ENCODE measurements at regions not wholly inside any gene's neighbourhood (a gene's known extent, or its start where the extent isn't known, plus 50 kb on each side); places are given as distances from the start of the nearest gene placed in this dataset.

DNA sequence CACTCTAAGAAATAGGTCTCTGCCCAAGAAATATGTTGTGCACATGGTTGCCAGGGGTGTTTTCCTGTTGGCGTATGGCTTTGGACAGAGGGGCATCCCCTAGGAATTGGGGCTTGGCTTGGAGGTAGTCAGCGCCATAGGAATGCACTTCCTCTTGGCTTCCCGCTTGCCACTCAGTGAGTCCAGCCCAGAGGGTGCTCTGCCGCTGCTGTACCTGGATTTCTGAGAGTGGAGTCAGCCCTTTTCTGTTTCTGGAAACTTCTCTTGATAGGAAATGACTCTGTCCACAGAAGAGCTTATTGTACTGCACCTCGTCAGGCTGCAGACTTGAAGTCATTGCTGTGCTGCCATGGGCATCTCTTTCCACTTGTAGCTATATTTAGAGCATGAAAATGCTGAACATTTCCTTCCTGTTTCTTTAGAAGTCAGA, 116.7 kb upstream of the MGAT5 start:
- no peak for TF ChIP-seq SMC3 (conservative IDR thresholded peaks at IDR 0.05; ENCODE audit: poor library complexity)
- TF ChIP-seq, protein P1, sequence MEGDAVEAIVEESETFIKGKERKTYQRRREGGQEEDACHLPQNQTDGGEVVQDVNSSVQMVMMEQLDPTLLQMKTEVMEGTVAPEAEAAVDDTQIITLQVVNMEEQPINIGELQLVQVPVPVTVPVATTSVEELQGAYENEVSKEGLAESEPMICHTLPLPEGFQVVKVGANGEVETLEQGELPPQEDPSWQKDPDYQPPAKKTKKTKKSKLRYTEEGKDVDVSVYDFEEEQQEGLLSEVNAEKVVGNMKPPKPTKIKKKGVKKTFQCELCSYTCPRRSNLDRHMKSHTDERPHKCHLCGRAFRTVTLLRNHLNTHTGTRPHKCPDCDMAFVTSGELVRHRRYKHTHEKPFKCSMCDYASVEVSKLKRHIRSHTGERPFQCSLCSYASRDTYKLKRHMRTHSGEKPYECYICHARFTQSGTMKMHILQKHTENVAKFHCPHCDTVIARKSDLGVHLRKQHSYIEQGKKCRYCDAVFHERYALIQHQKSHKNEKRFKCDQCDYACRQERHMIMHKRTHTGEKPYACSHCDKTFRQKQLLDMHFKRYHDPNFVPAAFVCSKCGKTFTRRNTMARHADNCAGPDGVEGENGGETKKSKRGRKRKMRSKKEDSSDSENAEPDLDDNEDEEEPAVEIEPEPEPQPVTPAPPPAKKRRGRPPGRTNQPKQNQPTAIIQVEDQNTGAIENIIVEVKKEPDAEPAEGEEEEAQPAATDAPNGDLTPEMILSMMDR (IDR thresholded peaks at IDR 0.05; ENCODE audit: poor library complexity, severe bottlenecking) = no peak
- TF ChIP-seq, protein P2, sequence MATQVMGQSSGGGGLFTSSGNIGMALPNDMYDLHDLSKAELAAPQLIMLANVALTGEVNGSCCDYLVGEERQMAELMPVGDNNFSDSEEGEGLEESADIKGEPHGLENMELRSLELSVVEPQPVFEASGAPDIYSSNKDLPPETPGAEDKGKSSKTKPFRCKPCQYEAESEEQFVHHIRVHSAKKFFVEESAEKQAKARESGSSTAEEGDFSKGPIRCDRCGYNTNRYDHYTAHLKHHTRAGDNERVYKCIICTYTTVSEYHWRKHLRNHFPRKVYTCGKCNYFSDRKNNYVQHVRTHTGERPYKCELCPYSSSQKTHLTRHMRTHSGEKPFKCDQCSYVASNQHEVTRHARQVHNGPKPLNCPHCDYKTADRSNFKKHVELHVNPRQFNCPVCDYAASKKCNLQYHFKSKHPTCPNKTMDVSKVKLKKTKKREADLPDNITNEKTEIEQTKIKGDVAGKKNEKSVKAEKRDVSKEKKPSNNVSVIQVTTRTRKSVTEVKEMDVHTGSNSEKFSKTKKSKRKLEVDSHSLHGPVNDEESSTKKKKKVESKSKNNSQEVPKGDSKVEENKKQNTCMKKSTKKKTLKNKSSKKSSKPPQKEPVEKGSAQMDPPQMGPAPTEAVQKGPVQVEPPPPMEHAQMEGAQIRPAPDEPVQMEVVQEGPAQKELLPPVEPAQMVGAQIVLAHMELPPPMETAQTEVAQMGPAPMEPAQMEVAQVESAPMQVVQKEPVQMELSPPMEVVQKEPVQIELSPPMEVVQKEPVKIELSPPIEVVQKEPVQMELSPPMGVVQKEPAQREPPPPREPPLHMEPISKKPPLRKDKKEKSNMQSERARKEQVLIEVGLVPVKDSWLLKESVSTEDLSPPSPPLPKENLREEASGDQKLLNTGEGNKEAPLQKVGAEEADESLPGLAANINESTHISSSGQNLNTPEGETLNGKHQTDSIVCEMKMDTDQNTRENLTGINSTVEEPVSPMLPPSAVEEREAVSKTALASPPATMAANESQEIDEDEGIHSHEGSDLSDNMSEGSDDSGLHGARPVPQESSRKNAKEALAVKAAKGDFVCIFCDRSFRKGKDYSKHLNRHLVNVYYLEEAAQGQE (IDR thresholded peaks at IDR 0.05; ENCODE audit: borderline replicate concordance) = no peak
- TF ChIP-seq EP300 (conservative IDR thresholded peaks at IDR 0.05; ENCODE audit: poor library complexity, severe bottlenecking) = no peak
- TF ChIP-seq TAF1 (IDR thresholded peaks at IDR 0.05; ENCODE audit: low read depth) = no peak
- TF ChIP-seq MXI1 (conservative IDR thresholded peaks at IDR 0.05; ENCODE audit: poor library complexity, severe bottlenecking) = no peak
- TF ChIP-seq RAD21 (conservative IDR thresholded peaks at IDR 0.05) = no peak
